ENCODE measurements at regions not wholly inside any gene's neighbourhood (a gene's known extent, or its start where the extent isn't known, plus 50 kb on each side); places are given as distances from the start of the nearest gene placed in this dataset. TPM values are rescaled to one million over a fixed set of nuclear protein-coding genes. Genes with fewer than 3 reads are reported as not detected.

- no peaks in the 10 kb centered on the region for H3K36me3 ChIP-seq (ENCODE audit: insufficient read depth, low read length)
- DNase-seq (ENCODE audit: low spot score) = peak; percentile 22
- BruUV-seq (replicated peaks) = no TSS peak
- no peak overlapping the region; the same call in 1 of the 2 replicates for H2AFZ ChIP-seq (ENCODE audit: low read length)
- H3K4me1 ChIP-seq (ENCODE audit: insufficient read depth, low read length, poor library complexity, severe bottlenecking) = no peaks in the 10 kb centered on the region
- no peaks in the 10 kb centered on the region for H3K9me2 ChIP-seq (ENCODE audit: insufficient read depth, low read length)
- H3K9me3 ChIP-seq (ENCODE audit: low read length) = no peaks in the 10 kb centered on the region
- H4K20me1 ChIP-seq (ENCODE audit: insufficient read depth, low read length) = no peaks in the 10 kb centered on the region
- TF ChIP-seq EZH2phosphoT487 (IDR thresholded peaks at IDR 0.05; ENCODE audit: borderline replicate concordance, low read depth, low read length) (no peak), CTCF (conservative IDR thresholded peaks at IDR 0.05; ENCODE audit: low read length) (no peak)
- intact Hi-C loops (cut with micrococcal nuclease; ENCODE audit: unreplicated experiment) = no loop called here
- CTCF ChIA-PET (ENCODE audit: unreplicated experiment) = no interaction called here
- POLR2A ChIA-PET = no interaction called here
- H3K4me3 ChIP-seq (ENCODE audit: low read depth, low read length, poor library complexity, severe bottlenecking) = no peak overlapping the region
- H3K4me2 ChIP-seq (ENCODE audit: low read length) = no peak overlapping the region
- H3K79me2 ChIP-seq (ENCODE audit: insufficient read depth, low read depth, low read length) = no peaks in the 10 kb centered on the region
- no peak overlapping the region for H3K27ac ChIP-seq (ENCODE audit: low read depth, low read length, poor library complexity, severe bottlenecking)
Measured at GRCh38 chr20:57760698-57761412, 51.0 kb upstream of the PMEPA1 start.

- Histone ChIP-seq H3K4me2 (ENCODE audit: low read length) (no peak overlapping the region), H3K9me3 (ENCODE audit: low read length) (no peaks in the 10 kb centered on the region), H3K27ac (ENCODE audit: low read depth, low read length, poor library complexity, severe bottlenecking) (no peak overlapping the region), H3K79me2 (ENCODE audit: insufficient read depth, low read depth, low read length) (no peaks in the 10 kb centered on the region), H3K4me3 (ENCODE audit: low read depth, low read length, poor library complexity, severe bottlenecking) (no peak overlapping the region), H3K4me1 (ENCODE audit: insufficient read depth, low read length, poor library complexity, severe bottlenecking) (no peaks in the 10 kb centered on the region), H2AFZ (ENCODE audit: low read length) (no peak overlapping the region), H4K20me1 (ENCODE audit: insufficient read depth, low read length) (no peaks in the 10 kb centered on the region), H3K9me2 (ENCODE audit: insufficient read depth, low read length) (no peaks in the 10 kb centered on the region), H3K36me3 (ENCODE audit: insufficient read depth, low read length) (no peaks in the 10 kb centered on the region)
- POLR2A ChIA-PET = no interaction called here
- DNase-seq (ENCODE audit: low spot score) = no peak
- CTCF ChIA-PET (ENCODE audit: unreplicated experiment) = no interaction called here
- BruUV-seq (replicated peaks) = no TSS peak
- intact Hi-C loops (cut with micrococcal nuclease; ENCODE audit: unreplicated experiment) = no loop called here
- no peak for TF ChIP-seq CTCF (conservative IDR thresholded peaks at IDR 0.05; ENCODE audit: low read length)
- TF ChIP-seq EZH2phosphoT487 (IDR thresholded peaks at IDR 0.05; ENCODE audit: borderline replicate concordance, low read depth, low read length) = no peak
Measured at GRCh38 chr20:57759724-57760123, 49.9 kb upstream of the PMEPA1 start.

Small RNA genes lying in the stretch of these regions (microRNA-seq; reads per million reads assigned to microRNA genes)
- gene MIR4532 (ENCODE audit: borderline replicate concordance) = not detected

Small RNA genes lying in the stretch of these regions (small RNA-seq; reads per million reads assigned to genes)
- gene MIR4532 = not detected

Data from OCI-LY7 (cell line).